NK-92 (cell line): ENCODE measurements at regions not wholly inside any gene's neighbourhood (a gene's known extent, or its start where the extent isn't known, plus 50 kb on each side); places are given as distances from the start of the nearest gene placed in this dataset.

ENCODE experiments used
- DNase-seq: peaks from one replicate; lab custom pipeline; 2025; ENCODE audit not compliant: unreplicated experiment; lab: John Stamatoyannopoulos, UW

- DNase-seq = no peak
These were observed 163.8 kb upstream of the NPVF start for GRCh38 chr7:25391961-25392587.

DNA sequence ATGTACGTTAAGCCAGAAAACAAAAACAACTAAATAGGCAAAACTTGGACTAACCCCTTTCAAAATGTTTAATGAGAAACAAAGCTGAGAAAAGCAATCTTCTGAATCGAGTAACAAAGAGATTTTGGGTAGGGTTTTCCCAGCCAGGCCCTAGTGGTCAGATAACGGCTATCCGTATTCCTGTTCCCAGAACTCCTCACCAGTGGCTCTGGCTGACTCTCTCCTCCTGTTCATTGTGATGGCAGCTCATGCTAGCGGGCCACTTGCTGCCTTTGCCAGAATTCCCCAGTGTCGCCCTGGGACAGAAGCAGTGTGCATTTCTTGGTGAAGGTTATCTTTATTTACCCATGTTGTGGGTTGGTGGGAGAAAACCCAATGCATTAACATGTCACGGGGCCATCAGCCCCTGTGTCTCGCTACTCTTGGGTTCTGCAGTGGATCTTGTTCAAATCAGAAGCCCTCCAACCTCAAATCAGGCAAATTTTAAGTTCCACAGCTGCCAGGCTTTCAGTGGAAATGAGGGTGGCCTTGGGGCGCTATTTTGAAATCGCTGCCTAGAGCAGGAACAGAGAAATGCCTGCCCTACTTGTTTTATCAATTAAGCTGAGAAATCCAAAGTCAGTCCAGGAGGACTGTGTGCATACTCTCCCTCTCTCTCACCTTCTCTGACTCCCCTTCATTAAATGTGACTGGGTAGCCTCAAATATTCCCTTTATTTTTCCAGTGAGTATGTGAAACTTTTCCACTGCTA lies 164.5 kb upstream of the NPVF start:
- no peak for DNase-seq

DNA sequence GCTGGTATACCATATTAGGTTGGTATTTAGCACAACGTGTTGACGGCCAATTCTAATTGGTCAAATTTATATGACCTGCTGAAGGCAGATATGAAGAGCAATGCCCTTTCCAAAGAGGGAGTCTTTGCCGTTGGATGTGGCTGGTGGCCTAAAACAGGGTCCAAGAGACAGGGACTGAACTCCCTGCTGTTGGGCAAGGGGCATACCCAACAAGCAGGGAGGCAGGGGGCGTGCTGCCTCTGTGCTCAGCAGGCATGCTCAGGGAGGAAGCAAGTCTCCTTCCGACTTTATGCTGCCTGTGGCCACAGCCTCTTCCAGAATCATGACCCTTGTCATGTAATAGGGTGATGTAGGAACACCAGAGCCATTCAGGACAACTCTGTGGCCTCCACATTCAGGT lies 167.7 kb upstream of the NPVF start:
- no peak for DNase-seq

- DNase-seq = no peak
These were observed 168.4 kb upstream of the NPVF start for GRCh38 chr7:25396668-25397067.

DNA sequence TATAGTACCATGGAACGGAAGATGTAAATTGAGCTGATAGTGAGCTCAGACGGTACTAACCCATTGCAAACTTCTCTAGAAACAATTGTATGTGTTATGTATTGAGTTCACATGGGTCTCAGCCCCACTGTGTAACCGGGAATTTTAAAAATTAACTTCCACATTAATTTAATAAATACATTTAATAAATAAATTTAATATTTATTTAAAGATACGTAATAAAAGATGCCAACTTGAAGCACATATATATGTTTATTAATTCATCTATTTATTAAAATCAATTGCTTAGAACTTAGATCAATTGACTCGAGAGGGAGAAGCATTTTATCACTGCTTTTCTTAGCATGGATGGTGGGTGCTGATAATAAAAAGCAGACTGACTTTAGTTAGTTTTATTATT lies 170.1 kb upstream of the NPVF start:
- DNase-seq = no peak

GRCh38 chr7:25399000-25399750 lies 170.9 kb upstream of the NPVF start:
- no peak for DNase-seq

- DNase-seq = no peak
These were observed 174.2 kb upstream of the NPVF start for GRCh38 chr7:25402532-25402931.

DNA sequence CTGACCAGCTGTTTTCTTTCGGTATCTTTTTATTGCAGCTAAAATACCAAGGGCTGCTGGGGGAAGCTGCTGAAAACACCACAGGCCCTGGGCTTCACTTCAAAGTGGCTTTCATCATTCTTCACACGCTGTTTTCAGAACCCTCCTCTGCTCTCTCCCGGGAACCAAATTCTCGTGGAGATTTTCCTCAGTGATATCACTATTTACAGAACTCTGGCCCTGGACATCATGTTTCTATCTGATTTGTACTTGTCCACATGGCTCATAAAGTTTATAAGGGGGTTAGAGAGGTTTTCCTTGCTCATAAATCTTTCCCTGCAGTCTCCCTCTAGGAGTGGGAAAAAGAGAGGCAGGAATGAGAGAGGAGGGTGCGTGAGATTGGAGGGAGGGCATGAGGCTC lies 177.4 kb upstream of the NPVF start:
- DNase-seq = no peak

- no peak for DNase-seq
These were observed 178.8 kb upstream of the NPVF start for GRCh38 chr7:25407053-25407452.

DNA sequence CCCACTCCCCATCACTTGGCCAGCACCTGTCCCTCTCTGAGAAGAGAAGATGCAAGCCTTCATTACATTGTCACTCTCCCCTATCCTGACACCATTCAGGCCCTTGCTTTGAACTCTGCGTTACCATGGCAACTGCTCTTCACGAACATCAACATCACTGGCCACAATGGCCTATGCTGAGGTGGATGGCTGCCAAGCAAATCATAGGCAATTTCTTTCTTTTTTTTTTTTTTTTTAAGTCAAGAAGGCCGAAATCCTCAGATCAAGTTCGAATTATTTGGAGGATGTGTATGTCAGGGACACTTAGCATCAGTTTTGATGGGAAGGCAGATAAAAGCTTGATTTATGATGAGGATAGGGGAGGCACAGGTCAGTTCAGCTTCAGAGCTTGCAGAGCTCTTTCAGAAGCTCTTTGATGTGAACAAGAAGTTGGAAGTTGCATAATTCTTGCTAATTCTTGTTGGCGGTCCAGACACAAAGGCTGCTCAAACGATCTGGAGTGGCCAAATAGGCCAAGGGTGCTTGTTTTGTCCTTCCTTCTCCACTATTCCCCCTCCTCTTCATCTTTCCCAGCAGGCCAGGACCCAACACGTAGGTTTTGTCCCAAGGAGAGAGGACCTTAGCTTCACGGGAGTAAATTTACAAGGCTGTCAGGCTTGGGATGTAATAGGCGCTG lies 179.9 kb upstream of the NPVF start:
- no peak for DNase-seq

- no peak for DNase-seq
These were observed 180.6 kb upstream of the NPVF start for GRCh38 chr7:25408876-25409275.

GRCh38 chr7:25409897-25410636 lies 181.8 kb upstream of the NPVF start:
- no peak for DNase-seq

- DNase-seq = no peak
These were observed 192.5 kb upstream of the NPVF start for GRCh38 chr7:25420771-25421170.

GRCh38 chr7:25424113-25424512 lies 195.8 kb upstream of the NPVF start:
- DNase-seq = no peak

GRCh38 chr7:25424855-25425254 lies 196.6 kb upstream of the NPVF start:
- DNase-seq = no peak

DNA sequence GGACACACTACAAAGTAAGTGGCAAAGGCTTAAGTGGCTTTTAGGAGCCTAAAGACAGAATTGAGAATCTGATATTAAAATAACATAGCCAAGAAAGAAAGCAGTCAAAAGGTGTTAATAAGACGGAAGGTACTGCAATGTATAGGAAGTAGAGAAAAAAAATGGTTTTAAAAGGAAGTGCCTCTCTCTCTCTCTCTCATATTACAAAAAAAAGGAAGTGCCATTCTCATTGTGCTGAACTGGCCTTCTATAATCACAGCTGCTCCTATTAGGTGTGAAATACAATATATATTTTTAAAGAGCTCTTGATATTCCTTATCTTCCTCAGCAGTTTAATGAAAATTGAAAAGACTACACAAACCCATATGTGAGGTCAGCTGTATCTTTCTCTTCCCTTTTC lies 199.4 kb upstream of the NPVF start:
- no peak for DNase-seq

- DNase-seq = no peak
These were observed 201.4 kb upstream of the NPVF start for GRCh38 chr7:25429731-25430130.

DNA sequence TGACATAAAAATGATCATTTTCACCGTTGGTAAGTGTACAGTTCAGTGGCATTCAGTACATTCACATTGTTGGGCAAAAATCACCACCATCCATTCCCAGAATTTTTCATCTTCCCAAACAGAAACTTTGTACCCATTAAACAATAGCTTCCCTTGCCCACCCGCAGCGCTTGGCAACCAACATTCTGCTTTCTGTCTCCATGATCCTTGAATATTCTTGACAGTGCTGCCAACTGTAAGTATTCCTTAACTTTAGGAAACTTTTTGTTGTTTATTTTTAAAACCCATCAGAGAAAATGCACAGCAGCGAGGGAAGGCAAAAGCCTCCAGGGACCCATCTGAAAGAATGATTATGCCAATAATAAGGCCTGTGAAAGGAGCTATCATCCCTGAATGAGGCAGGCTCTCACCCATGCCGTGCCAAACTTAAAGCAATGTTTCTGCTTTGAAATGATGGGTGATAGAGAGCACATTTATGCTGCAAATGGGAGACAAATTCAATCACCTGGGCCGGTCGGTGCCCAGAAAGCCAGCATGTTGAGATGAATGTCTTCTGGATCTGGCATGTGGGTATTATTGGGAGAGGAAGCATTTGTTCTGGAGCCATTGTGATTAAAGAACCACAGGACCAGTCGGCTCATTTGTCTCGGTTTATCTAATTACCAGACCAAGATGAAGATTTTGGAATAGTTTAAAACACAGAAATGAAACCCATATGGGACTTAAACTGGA lies 202.1 kb upstream of the NPVF start:
- DNase-seq = no peak

DNA sequence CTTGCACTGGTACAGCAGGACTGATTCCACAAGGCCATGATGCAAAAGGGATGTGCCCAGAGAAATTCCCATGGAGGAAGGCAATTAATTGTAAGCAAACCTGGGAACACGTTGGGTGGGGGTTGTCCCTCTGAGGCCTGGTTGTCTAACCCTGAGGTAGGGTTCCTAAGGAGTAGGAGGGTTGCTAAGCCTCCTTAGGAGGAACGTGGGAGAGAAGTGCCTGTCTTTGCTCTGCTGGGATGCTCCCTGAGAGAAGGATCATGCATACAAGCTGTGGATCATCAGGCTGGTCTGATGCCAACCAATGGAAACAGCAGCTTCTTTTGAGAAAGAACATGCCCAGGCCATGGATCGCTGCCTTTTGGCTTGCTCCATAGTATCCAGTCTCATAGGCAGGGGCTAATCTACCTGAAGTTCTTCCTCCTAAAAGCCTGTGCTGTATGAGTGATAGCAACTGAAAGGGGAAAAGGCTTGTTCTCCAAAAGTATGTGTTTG lies 203.7 kb upstream of the NPVF start:
- DNase-seq = no peak

DNA sequence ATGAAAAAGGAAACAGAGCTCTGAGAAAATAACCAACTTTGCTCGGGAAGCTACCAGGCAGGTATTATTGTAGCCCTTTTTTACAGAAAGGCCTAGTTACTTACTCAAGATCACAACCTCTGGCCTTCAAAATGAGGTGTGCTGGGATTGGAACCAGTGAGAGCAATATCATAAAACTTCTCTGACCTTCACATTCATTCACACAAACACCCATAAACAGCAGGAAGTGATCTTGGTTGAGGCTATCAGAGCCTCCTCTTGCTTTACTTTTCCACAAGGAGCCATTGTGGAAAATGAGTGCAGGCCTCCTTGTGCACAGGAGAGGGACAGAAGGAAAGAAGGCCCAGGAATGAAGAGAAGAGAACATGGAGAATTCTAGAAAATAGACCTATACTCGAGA lies 204.5 kb upstream of the NPVF start:
- DNase-seq = no peak
